ENCODE measurements at regions not wholly inside any gene's neighbourhood (a gene's known extent, or its start where the extent isn't known, plus 50 kb on each side); places are given as distances from the start of the nearest gene placed in this dataset.
A peak's percentile ranks its signal among the peaks of the same experiment; 100 is the strongest.
"Not testable (repeated sequence)": the region's sequence is repeated elsewhere in the genome, so short reads cannot be mapped to it uniquely, and the experiment has no call there.

DNA sequence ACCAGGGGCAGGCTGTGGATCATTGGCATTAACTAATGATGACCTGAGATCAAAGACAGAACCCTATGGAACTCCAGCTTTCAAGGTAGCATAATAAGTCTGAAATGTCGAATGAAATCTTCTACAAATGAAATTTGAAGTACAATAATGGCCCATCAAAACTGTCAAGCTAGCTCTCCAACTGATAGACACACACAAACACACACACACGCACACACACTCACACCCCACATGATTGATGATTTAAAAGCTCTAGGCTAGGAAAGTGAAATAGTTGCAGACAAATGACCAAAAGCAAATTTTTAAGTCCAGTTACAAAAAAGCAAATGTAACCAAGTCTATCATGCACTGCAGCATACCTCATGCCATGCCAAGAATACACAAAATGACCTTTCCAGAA, 655.7 kb downstream of the C4orf33 start:
- DNase-seq: no peak

DNA sequence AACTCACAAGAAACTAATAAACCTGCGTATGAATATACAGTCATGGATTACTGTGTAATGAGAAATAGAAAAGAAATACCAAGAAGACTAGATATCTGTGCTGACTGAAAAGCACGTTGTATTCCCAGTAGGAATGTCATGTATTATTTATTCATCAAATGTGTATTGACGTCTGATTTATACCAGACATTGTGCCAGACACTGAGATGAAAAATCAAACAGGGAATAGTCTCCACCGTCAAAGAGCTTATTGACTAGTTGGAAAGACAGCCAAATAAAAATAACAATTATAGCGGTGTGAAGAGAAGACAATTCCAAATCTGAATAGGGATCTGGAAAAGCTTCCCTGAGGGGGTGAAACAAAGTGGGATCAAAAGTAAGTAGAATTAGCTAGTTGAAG, 687.6 kb downstream of the C4orf33 start:
- DNase-seq: no peak

DNA sequence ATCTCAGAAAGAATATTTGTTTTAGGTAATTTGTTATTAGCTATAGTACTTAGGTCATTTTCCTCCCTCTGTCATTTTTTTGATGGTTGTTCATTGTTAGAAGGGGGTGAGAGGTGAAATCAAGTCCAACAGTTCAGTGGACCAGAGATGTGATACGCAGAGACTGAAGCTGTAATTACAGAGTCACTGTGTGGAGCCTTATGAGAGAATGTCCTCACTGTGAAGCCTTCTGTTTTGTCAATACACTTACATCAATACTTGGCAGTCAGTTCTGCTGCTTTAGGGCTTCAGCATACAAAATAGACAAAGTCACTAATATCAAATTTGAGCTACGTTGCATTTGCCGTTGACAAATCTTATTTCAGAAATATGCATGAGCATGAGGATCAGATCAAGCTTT, 692.5 kb downstream of the C4orf33 start:
- no peak for DNase-seq

DNA sequence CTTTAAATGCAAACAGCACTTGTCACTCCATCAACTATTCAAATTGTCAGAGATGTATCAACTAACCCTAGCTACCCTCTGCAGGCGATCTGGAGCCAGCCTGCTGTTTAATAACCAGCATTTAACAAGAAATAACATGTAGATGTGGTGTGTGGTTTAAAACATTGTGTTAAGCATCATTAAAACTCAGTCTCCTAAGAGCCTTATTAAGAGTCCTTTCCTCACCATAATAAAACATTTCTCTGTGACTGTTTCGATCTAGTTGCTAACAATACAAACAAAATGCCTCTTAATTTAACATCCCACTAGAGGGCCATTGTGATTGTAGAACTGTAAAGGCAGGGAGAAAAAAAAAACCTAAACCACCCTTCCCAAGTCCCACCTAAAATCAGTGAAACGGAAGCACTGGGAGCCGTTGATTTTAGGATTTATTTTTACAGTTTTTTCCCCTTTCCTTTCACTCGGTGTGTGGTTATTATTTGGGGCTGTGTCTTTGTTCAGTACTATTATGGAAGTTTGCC, 708.6 kb downstream of the C4orf33 start:
- DNase-seq: peak; percentile 41

DNA sequence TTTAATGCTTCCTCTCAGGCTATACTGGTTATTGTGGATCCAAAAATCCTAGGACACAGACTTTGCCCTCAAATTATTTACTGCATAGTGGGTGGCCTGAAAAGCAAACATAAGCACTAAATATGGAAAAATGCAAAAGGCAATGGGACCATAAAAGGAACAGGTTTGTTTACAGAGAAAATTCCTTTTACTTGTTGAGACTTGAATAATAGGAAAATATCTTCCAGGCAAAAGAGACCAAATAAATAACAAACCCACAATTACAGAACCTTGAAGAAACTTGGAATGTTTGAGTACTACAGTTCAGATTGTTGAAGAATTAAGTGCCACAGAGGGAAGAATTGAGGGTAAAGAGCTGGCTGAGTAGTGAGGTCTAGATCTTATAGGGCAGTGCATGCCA, 711.0 kb downstream of the C4orf33 start:
- no peak for DNase-seq

DNA sequence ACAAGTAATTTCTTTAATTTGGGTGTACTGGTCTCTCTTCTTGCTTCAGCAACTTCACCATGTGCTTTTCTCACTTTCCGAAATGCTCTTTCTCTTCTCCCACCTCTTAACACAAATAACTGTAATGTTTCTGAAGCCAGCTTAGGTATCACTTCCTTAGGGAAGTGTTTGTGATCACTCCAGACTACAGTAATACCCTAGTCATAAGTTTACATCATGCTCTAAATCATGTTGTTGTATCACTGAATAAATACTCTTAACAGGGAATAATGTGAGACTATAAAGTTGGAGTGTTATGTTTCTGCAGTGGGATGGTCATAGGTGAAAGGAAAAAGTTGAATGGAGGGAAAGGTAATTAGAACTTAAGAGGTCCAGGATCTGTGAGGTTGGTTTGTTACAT, 712.3 kb downstream of the C4orf33 start:
- DNase-seq: no peak

DNA sequence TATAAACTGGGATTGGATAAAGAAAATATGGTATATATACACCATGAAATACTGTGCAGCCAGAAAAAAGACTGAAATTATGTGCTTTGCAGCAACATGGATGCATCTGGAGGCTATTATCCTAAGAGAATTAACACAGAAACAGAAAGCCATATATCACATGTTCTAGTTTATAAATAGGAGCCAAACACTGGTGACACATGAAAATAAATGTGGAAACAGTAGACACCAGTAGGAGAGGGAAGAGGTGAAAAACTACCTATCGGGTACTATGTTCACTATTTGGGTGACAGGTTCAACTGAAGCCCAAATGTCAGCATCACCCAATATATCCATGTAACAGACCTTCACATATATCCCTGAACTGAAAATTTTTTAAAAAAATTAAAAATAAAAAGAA, 725.1 kb downstream of the C4orf33 start:
- no peak for DNase-seq

DNA sequence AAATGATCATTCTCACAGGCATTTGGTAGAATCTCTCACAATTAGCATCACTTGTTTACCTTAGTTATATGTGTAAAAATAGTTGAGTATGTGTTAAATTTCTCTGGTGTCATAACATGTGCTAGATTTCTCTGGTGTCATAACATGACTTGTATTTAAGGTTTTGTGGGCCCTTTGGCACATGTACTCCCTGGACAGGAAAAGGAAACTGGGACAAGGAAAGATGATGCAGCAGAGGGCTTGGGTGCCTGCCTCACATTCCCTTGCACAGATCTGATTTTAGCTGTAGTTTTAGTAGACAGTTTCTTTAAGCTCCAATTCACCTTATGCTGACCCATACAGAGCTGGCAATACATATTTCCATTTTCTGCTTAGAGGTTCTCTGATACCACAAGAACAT, 726.0 kb downstream of the C4orf33 start:
- no peak for DNase-seq

DNA sequence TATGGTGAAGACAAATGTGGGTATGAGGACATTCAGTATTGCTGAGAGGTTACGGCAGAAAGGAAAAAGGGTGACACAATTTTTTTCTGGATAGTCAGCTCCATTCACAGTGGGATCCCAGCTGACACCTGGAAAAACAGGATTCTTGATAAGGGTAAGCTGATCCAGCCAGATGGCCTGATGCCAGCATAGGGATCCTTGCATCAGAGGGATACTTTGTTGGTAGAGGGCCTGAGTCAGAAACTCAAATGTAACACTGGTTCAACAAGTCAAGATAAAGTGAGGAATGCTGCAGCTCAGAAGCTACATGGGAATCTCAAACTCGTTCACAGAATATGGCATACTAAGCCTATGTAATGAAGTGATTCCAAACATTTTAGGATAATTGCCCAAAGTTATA, 726.7 kb downstream of the C4orf33 start:
- peak; percentile 51 for DNase-seq

DNA sequence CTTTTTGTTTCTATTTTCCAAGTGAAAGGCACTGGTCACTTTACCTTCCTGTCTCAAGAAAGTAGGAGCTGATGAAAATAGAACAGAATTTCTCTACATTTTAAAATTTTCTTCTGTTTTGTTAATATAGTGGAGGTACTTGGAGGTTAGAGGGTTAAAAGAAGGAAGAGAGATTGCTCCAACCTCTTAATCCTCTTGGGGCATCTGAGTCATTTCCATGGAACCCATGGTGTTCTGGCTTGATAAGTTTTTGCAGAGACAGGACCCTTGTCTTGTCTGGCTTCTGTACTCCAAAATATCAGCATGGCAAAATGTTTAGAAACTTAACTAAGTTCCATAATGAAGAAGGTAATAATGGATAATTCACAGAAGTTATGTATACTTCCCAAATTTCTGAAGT, 727.2 kb downstream of the C4orf33 start:
- peak; percentile 72 for DNase-seq

DNA sequence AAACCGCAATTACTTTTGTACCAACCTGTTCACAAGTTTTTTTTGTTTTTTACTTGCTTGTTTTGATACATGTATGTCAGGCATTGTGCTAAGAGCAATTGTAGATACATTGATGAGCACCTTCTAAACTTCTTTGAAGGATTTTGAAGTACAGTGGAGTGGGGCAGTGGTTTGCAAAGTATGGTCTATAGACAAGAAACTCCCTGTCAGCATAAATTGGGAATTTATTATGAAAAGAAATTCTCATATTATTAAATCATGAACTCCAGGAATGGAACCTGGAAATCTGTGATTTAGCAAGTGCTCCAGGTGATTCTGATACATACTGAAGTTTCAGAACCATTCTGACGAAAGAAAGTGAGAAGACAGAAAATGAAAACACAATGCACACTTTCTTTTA, 733.4 kb downstream of the C4orf33 start:
- no peak for DNase-seq

DNA sequence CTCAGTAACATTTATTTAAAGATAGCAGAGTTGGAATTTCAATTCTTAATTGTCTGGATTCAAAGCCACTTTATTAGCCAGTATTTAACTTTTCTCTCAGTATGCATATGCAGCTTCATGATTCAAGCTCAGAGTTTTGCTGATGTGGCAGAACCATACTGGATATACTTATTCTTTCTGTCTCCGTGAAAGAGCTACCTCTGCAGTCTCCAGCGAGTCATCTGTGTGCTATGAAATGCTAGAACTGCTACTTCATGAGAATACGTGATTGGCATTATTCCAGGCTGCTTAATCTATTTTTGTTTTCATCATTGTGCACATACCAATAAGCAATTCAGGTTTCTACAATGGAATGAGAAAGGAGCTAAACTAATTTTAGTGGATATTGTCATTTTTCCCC, 743.7 kb downstream of the C4orf33 start:
- DNase-seq: no peak

DNA sequence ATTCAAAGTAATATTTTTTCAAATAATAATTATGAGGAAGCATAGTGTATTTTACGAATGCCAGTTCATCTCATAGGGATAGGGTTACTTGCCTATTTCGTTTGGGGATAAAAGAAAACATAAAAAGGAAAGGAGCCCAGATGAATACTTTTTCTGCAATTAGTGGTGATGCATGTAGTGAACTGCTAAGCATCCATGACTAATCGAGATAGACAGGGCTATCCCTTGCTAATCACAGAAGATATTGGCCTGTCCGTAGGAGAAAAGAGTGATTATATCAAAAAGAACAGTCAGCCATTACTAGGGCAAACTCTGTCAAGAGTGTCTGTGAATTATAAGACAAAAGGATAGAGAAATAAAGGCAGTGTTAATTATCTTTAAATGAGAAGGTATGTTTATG, 746.1 kb downstream of the C4orf33 start:
- no peak for DNase-seq

DNA sequence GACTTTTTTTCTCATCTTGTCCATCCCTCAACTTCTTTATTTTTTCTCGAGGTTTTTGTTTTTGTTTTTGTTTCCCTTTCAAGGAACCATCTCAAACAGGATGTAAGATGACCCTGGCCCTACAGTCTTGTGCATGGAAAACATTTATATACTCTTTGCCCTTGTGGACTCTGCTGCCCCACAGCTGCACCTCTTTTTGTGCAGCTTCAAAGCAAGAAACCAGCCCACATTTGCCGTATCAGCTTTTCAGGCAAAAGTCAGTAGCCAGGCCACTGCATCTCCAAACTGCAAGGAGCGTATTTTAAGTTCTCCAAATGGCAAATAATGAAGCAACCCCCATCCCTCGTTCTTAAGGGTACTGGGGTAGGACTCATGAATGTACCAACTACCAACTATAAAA, 756.5 kb downstream of the C4orf33 start:
- DNase-seq: no peak

DNA sequence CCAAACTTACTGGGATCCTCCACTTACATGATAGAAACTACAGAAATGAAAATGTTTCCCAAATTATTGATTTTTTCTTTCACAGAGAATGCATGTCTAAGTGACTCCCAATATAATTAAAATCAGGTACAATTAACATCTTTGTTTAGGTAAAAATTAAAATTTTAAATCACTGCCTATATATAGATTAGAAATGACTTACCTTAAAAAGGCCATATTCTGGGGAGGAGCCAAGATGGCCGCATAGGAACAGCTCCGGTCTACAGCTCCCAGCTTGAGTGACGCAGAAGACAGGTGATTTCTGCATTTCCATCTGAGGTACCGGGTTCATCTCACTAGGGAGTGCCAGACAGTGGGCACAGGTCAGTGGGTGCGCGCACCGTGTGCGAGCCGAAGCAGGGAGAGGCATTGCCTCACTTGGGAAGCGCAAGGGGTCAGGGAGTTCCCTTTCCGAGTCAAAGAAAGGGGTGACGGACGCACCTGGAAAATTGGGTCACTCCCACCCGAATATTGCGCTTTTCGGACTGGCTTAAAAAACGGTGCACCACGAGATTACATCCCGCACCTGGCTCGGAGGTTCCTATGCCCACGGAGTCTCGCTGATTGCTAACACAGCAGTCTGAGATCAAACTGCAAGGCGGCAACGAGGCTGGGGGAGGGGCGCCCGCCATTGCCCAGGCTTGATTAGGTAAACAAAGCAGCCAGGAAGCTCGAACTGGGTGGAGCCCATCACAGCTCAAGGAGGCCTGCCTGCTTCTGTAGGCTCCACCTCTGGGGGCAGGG, 757.9 kb downstream of the C4orf33 start:
- DNase-seq: not testable (repeated sequence)

DNA sequence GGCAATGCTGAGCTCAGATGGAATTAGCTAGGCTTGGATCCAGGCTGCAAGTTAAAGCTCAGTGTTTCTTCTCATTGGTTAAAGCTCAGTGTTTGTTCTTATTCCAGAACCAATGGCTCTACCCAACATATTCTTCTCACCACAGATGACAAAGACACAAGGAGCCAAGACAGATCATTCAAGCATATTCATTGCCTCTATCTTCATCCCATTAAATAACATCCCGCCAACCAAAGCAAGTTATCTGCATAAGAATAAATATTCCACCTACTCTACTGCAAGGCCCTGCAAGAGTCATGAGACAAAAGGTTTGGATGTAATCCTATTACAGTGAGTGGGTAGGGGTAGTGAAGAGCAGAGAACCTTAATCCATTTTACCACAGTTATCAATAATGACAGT, 766.5 kb downstream of the C4orf33 start:
- DNase-seq: no peak

DNA sequence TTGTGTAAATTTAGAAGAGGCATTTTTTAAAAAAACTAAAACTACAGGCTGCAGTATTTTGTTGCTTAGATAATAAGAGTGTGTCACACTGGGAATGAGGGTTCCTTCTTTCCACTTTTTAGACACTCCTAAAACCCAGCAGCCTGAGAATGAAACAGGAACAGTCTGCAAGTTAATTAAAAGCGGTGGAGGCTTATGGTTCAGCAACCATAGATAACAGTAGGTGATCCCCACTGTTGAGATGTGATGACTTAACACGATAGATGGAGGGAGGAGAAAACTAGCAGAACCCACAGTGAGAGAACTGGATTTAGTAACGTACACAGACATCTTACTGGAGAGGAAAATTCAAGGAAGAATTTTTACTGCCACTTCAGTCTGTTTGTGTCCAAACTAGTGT, 767.3 kb downstream of the C4orf33 start:
- no peak for DNase-seq

DNA sequence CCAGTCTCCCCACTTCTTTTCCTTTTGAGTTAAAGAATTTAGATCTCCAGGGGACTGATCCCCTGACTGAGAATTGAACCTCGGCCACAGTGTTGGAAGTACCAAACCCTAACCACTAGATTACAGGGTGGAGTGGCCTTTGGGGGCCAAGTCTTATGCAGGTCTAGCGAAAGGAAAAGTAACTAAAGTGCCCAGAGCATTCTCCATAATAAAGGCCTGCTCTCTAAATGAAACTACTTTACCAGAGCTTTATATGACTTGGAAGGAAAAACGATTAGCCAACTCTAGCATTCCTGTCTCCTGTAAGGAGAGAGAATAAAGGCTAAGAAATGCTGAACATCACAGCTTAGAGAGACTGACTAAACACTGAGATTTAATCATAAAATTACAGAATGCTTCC, 788.0 kb downstream of the C4orf33 start:
- no peak for DNase-seq

DNA sequence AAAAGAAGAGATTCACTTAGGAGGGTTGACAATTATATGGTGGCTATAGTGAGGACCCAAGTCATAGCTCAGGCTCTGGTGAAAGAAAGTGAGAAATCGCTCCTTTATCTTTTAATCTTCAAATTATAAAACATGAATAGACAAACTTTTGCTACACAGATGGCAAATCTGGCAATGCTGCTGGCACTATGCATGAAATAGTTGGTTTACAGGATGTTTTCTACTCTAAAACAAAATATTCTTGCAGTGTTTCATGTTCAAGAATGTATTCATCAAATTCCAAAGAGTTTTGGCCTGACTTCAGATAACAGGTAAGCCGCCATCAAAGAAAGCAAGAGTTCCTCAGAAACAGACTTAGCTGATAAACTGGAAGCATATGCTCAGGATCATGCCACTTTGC, 801.2 kb downstream of the C4orf33 start:
- no peak for DNase-seq

DNA sequence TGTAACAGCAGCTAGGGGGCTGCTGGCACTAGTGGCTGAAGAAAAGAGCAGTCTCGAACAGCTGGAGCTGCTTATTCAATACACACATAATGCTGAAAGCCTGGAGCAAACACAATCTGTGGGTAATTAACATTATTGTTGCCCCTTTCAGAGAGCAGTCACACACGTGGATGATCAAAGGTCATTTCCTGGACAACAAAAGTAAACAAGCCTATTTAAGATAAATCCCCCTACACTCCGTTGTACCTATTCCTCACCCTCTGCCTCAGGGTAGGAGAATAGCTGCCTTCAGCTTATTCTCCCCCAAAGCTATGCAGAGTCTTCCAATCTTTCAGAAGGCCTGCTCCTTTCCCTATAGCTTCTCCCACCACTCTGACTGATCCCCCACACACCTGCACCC, 803.9 kb downstream of the C4orf33 start:
- no peak for DNase-seq

DNA sequence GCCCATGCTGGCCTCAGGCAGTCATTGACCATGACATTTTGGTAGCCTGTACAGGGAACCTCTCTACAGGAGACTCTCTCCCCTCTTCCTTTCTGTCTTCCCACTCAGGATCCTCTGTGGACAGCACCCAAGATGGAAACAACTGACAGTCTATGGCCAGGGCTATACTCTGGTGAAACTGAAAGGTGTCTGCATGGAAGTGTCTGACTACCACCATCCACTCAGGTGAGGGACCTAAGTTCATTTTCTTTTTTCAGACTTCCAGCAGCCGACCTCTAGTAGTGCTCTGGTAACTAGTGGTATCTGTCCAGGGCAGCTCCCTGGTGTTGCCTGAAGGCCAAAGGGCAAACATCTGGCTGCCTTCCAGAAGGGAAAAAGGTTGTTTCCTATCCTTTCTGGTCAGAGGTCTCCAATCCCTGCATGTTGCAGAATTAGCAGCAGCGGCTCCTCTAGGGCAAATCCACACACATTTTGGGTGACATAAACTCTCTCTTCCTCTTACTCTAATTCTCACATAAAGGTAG, 804.5 kb downstream of the C4orf33 start:
- DNase-seq: no peak

DNA sequence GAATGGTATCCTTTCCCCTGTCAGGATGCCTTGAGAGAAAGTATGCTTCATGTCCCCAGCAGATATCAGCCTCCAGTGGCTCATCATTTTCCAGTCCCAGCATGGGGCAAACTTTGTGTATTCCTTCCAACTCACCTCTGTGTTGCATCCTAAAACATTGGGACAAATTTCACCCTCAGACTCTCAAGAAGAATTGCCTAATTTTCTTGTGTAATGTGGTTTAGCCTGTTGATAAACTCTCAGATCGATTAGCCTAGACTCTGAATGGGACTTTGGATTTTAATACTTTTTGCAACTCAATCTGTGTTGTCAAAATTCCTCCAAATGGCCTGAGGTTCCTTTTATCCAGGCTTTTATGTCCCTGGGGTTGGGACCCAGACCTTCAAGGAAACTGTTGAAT, 805.3 kb downstream of the C4orf33 start:
- DNase-seq: no peak

DNA sequence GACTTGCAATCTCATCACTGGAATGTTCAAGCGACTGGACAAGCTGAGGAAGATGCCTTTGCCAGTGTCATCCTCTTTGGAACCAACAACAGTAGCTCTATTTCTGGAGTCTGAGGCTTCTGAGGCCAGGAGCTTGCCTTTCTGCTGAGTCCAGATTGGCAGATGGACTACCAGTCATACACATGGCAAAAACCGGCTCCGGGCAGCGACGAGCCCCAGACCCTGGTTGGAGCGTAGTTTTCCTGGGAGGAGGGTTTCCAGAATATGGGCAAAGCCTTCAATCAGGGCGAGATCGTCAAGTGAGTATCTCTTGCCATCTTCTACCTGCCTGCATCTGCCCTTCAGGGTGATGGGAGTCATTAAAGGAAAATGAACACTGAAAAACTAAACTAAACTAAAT, 807.9 kb downstream of the C4orf33 start:
- DNase-seq: no peak

DNA sequence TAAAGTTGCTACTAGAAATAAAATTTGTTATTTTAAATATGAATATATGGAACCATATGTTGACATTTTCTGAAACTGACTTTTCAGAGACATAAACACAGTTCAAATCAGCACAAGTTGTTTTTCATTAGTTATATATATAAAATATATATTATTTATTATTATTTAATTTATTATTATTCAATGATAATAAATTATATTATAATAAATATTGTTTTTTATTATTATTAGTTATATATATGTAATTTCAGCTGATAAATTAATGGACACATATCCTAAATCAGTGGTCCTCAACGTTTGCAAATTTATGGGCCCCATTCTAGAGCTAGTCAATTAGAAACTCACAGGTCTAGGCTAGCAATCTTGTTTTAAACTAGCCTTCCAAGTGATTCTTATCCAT, 809.3 kb downstream of the C4orf33 start:
- DNase-seq: no peak

DNA sequence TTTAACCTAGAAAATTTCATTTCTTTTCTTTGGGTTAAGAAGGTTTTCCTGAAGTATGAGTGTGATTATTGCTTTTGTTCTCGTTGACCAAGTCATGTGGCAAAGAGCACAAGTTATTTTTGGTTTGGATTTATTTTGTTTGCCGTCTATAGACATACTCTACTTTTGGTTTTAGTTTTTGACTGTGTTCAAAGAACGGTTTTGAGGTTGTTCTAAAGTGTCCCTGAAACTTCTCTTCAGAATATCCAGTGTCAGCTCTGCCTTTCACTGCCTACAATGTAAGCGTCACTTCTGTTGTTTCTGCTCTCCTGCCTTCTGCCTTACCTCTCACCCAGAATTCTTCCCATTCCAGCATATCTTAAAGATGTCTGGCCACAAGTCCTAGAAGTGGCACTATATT, 812.2 kb downstream of the C4orf33 start:
- DNase-seq: no peak

Measured in OCI-M1 (cell line).